ENCODE measurements at regions not wholly inside any gene's neighbourhood (a gene's known extent, or its start where the extent isn't known, plus 50 kb on each side); places are given as distances from the start of the nearest gene placed in this dataset.

DNA sequence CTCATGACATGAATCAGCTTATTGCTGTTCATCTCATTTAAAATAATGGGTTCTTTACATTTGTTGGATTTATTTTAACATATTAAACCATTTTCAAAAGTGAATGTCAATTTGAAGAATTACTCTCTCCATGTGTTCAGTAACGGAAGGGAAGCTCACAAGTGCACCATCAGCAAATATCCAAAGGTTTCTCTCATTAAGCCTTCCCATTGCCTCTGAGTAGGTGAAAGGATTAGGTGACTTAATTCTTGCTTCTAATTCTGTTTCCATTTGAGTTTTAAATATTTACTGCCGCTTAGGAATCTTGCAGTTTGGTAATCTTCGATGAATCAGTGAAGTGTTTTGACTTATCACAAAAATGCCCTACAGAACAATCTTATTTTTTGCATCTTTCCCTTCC lies 145.1 kb upstream of the NYAP2 start (continued):
- TF ChIP-seq, protein P1, sequence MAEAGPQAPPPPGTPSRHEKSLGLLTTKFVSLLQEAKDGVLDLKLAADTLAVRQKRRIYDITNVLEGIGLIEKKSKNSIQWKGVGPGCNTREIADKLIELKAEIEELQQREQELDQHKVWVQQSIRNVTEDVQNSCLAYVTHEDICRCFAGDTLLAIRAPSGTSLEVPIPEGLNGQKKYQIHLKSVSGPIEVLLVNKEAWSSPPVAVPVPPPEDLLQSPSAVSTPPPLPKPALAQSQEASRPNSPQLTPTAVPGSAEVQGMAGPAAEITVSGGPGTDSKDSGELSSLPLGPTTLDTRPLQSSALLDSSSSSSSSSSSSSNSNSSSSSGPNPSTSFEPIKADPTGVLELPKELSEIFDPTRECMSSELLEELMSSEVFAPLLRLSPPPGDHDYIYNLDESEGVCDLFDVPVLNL (IDR thresholded peaks at IDR 0.05; ENCODE audit: low read depth, low read length), result no peak
- TF ChIP-seq, protein P2, sequence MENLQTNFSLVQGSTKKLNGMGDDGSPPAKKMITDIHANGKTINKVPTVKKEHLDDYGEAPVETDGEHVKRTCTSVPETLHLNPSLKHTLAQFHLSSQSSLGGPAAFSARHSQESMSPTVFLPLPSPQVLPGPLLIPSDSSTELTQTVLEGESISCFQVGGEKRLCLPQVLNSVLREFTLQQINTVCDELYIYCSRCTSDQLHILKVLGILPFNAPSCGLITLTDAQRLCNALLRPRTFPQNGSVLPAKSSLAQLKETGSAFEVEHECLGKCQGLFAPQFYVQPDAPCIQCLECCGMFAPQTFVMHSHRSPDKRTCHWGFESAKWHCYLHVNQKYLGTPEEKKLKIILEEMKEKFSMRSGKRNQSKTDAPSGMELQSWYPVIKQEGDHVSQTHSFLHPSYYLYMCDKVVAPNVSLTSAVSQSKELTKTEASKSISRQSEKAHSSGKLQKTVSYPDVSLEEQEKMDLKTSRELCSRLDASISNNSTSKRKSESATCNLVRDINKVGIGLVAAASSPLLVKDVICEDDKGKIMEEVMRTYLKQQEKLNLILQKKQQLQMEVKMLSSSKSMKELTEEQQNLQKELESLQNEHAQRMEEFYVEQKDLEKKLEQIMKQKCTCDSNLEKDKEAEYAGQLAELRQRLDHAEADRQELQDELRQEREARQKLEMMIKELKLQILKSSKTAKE (IDR thresholded peaks at IDR 0.05; ENCODE audit: low read depth, poor library complexity, severe bottlenecking), result no peak
- no peak for TF ChIP-seq EP300 (IDR thresholded peaks at IDR 0.05; ENCODE audit: borderline replicate concordance in 1 of 2, control insufficient read depth in 1 of 2, low read depth in 2 of 2, low read length in 2 of 2)
- no peak for TF ChIP-seq ZZZ3 (IDR thresholded peaks at IDR 0.05; ENCODE audit: control insufficient read depth, insufficient read length, low read depth)
- TF ChIP-seq STAT1 (conservative IDR thresholded peaks at IDR 0.05), result no peak
- no peak for TF ChIP-seq WRNIP1 (IDR thresholded peaks at IDR 0.05; ENCODE audit: borderline replicate concordance, low read depth, low read length)
- no peak for TF ChIP-seq JUND (IDR thresholded peaks at IDR 0.05; ENCODE audit: low read depth, low read length)
- no peak for TF ChIP-seq TCF7 (IDR thresholded peaks at IDR 0.05; ENCODE audit: borderline replicate concordance)
- TF ChIP-seq NFYB (IDR thresholded peaks at IDR 0.05; ENCODE audit: insufficient read depth, low read depth, low read length), result no peak
- no peak for TF ChIP-seq SUZ12 (IDR thresholded peaks at IDR 0.05; ENCODE audit: unreplicated experiment)

DNA sequence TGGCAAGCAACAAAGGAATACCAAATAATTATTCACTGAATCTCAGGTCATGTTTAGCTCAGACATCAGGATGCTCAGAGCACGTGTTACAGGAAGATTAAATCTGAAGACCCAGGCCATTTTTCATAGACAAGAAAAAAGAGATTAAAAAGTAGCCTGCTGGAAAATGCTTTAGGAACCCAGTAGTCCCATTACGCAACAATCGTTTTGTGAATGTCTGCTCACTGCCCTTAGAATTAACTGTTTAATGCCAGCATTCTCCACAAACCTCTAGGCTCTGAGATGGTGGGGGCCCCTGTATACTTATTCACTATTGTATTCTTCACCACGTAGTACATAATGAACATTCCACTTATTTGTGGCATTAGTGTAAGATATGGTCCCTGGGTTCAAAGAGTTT lies 154.6 kb upstream of the NYAP2 start:
- no peak overlapping the region for H2AFZ ChIP-seq (ENCODE audit: control insufficient read depth, low read depth, low read length)
- BruUV-seq (replicated peaks), result no TSS peak
- ATAC-seq (no peak), DNase-seq (ENCODE audit: low read depth, low spot score) (no peak), FAIRE-seq (no peak)
- no peaks in the 10 kb centered on the region for H4K20me1 ChIP-seq (ENCODE audit: control insufficient read depth, insufficient read depth)
- WGBS (ENCODE audit: insufficient coverage, insufficient replicate concordance, low lambda C conversion rate, missing lambda C conversion rate), result 25% methylated on average over 4 of the region's 4 CpGs
- no peaks in the 10 kb centered on the region for H3K4me1 ChIP-seq (ENCODE audit: control insufficient read depth, insufficient read depth, low read length)
- in situ Hi-C loops (cut with MboI) (no loop called here), intact Hi-C loops (cut with micrococcal nuclease; ENCODE audit: unreplicated experiment) (no loop called here)
- no peak overlapping the region for H3K9ac ChIP-seq (ENCODE audit: control insufficient read depth, insufficient read depth, low read length)
- no peaks in the 10 kb centered on the region for H3K9me3 ChIP-seq (replicated peaks; ENCODE audit: control insufficient read depth, insufficient read depth, low read length)
- H3K79me2 ChIP-seq (ENCODE audit: control insufficient read depth, insufficient read depth, low read length), result no peaks in the 10 kb centered on the region
- ChIA-PET SMC1A (ENCODE audit: uncharacterized antibody, unreplicated experiment) (interaction anchor here (2.2 kb wide), 1 partner anchor 9 kb away, joined by 6 read pairs; no protein-coding TSS in a partner anchor), RAD21 (ENCODE audit: unreplicated experiment) (no interaction called here), CTCF (interaction anchor here (1.1 to 1.8 kb wide), 3 partner anchors 9 to 38 kb away, joined by 3 to 4 read pairs (median 3); no protein-coding TSS in a partner anchor), POLR2A (no interaction called here)
- H3K27me3 ChIP-seq (replicated peaks in 1 of 2; ENCODE audit: control insufficient read depth in 2 of 2, insufficient read depth in 2 of 2, low read length in 1 of 2), result no peaks in the 10 kb centered on the region
- H3K4me3 ChIP-seq, result no peak overlapping the region
- H3K36me3 ChIP-seq (ENCODE audit: control insufficient read depth in 2 of 2, insufficient read depth in 2 of 2, low read length in 1 of 2), result no peaks in the 10 kb centered on the region
- H3K4me2 ChIP-seq (ENCODE audit: control insufficient read depth, insufficient read depth), result no peak overlapping the region
- H3K27ac ChIP-seq (ENCODE audit: control insufficient read depth, insufficient read depth), result no peak overlapping the region
- no peak for TF ChIP-seq CEBPB (IDR thresholded peaks at IDR 0.05; ENCODE audit: borderline replicate concordance in 1 of 2, low read depth in 2 of 2, low read length in 2 of 2)
- no peak for TF ChIP-seq YY1 (IDR thresholded peaks at IDR 0.05; ENCODE audit: low read depth, low read length)
- no peak for TF ChIP-seq DPF2 (IDR thresholded peaks at IDR 0.05)
- no peak for TF ChIP-seq SMAD1 (IDR thresholded peaks at IDR 0.05; ENCODE audit: low read depth, partially characterized antibody)
- TF ChIP-seq, protein P3, sequence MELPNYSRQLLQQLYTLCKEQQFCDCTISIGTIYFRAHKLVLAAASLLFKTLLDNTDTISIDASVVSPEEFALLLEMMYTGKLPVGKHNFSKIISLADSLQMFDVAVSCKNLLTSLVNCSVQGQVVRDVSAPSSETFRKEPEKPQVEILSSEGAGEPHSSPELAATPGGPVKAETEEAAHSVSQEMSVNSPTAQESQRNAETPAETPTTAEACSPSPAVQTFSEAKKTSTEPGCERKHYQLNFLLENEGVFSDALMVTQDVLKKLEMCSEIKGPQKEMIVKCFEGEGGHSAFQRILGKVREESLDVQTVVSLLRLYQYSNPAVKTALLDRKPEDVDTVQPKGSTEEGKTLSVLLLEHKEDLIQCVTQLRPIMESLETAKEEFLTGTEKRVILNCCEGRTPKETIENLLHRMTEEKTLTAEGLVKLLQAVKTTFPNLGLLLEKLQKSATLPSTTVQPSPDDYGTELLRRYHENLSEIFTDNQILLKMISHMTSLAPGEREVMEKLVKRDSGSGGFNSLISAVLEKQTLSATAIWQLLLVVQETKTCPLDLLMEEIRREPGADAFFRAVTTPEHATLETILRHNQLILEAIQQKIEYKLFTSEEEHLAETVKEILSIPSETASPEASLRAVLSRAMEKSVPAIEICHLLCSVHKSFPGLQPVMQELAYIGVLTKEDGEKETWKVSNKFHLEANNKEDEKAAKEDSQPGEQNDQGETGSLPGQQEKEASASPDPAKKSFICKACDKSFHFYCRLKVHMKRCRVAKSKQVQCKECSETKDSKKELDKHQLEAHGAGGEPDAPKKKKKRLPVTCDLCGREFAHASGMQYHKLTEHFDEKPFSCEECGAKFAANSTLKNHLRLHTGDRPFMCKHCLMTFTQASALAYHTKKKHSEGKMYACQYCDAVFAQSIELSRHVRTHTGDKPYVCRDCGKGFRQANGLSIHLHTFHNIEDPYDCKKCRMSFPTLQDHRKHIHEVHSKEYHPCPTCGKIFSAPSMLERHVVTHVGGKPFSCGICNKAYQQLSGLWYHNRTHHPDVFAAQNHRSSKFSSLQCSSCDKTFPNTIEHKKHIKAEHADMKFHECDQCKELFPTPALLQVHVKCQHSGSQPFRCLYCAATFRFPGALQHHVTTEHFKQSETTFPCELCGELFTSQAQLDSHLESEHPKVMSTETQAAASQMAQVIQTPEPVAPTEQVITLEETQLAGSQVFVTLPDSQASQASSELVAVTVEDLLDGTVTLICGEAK (IDR thresholded peaks at IDR 0.05; ENCODE audit: borderline replicate concordance), result no peak
- TF ChIP-seq GATAD2B (conservative IDR thresholded peaks at IDR 0.05; ENCODE audit: low read depth), result no peak
- TF ChIP-seq SIX5 (IDR thresholded peaks at IDR 0.05; ENCODE audit: low read depth, low read length, severe bottlenecking), result no peak
- TF ChIP-seq JUND (IDR thresholded peaks at IDR 0.05; ENCODE audit: low read depth, low read length), result no peak
